GM12892 (cell line): ENCODE measurements at regions not wholly inside any gene's neighbourhood (a gene's known extent, or its start where the extent isn't known, plus 50 kb on each side); places are given as distances from the start of the nearest gene placed in this dataset.

Source experiments
- POLR2A ChIP-seq: IDR thresholded peaks from 2 replicates; pipeline ENCODE4 v1.6.1; 2011; ENCODE audit warnings: low read depth, low read length, control low read depth
- POLR2AphosphoS5 ChIP-seq: IDR thresholded peaks from 2 replicates; pipeline ENCODE4 v1.6.1; 2011; ENCODE audit warnings: low read depth, low read length, control low read depth

DNA sequence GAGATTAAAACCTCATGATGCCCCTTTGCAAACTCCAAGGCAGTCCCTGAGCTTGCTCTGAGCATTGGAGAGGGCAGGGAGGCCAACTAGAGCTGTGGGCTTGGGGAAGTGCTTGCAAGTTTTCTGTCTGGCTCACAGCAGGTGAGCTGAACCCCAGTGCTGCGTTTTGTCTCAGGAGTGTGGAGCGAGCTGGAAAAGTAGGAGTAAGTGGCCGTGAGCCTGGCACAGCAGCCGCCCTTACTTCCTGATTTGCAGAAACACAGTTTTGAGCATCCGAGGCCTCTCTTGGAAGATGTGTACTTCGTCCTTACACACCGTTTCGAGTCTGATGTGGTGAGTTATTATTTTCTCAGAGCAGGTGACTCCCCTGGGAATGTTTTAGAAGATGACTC lies 221.2 kb upstream of the C1orf174 start:
- TF ChIP-seq POLR2AphosphoS5, result no peak
- no peak for TF ChIP-seq POLR2A
